Tibial nerve (tissue), 4 donors: ENCODE measurements at regions not wholly inside any gene's neighbourhood (a gene's known extent, or its start where the extent isn't known, plus 50 kb on each side); places are given as distances from the start of the nearest gene placed in this dataset.

Experiments
- DNase-seq, 2 donors: peaks; one replicate each; pipeline ENCODE4 v3.0.0-alpha.2; 2019; ENCODE audit warnings: low spot score in 2 of 2
- H3K27ac ChIP-seq, 4 donors: fragments of 200-600 bp; sonication (generic) in 3 of 4; one replicate each; pipeline ENCODE4 v1.5.1; 2017 to 2019; ENCODE audit warnings: mild to moderate bottlenecking in 1 of 4
- H3K27me3 ChIP-seq, 2 donors: fragments of 200-600 bp; sonication (generic) in 1 of 2; one replicate each; pipeline versions ENCODE4 v1.5.1 to v1.6.0; 2017 to 2019
- H3K36me3 ChIP-seq, 3 donors: fragments of 200-600 bp; sonication (generic); one replicate each; pipeline ENCODE4 v1.5.1; 2018 to 2019
- H3K4me1 ChIP-seq, 4 donors: fragments of 200-600 bp; sonication (generic) in 3 of 4; one replicate each; pipeline ENCODE4 v1.5.1; 2017 to 2019
- H3K4me3 ChIP-seq, 4 donors: fragments of 200-600 bp; sonication (generic) in 3 of 4; one replicate each; pipeline ENCODE4 v1.5.1; 2017 to 2019; ENCODE audit warnings: mild to moderate bottlenecking in 1 of 4, moderate library complexity in 1 of 4
- H3K9me3 ChIP-seq, 4 donors: fragments of 200-600 bp; sonication (generic) in 3 of 4; one replicate each; pipeline ENCODE4 v1.5.1; 2017 to 2019
- CTCF ChIP-seq, 5 experiments: fragments of 200-600 bp in 3 of 5; fragments of 450-650 bp in 2 of 5; sonication (generic) in 3 of 5; IDR thresholded peaks; one replicate each; pipeline ENCODE4 v1.5.1; 2016 to 2019; ENCODE audit warnings: antibody characterized with exemption in 5 of 5, mild to moderate bottlenecking in 3 of 5, moderate library complexity in 2 of 5
- EP300 ChIP-seq, 2 donors: sonication (generic); formaldehyde crosslinking; IDR thresholded peaks; one replicate each; pipeline ENCODE4 v1.6.1; 2017; ENCODE audit warnings: antibody characterized with exemption in 2 of 2, mild to moderate bottlenecking in 1 of 2
- POLR2A ChIP-seq, 2 donors: fragments of 450-650 bp; IDR thresholded peaks; one replicate each; pipeline ENCODE4 v1.6.1; 2017; ENCODE audit warnings: antibody characterized with exemption in 2 of 2, mild to moderate bottlenecking in 2 of 2, moderate library complexity in 2 of 2
- WGBS, 2 donors: methylation state at CpG; one replicate each; pipeline ENCODE4 v1.1.5; 2018; 5-methylcytosine and 5-hydroxymethylcytosine counted together

DNA sequence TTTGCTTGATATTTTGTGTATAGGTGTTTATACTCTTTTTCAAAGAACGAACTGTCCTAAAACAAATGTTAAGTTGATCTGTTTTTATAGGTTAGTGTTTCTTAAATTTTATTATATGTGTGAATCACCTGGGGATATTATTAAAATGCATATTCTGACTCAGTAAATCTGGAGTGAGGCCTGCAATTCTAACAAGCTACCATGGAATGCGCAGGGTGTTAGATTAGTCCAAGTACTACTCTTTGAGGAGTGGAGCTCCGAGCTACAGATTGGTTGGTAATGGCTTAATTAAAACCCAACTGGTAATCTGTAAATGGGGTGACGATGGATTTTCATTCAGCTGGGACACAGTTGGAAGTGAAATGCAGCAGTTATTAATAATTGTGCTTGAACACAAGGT is 214.1 kb upstream of the UFM1 start:
- Histone ChIP-seq H3K9me3 (peaks cover 0 to 4% (median 0%) of the 10 kb centered on the region in 4 donors), H3K4me1 (no peaks in the 10 kb centered on the region), H3K4me3 (no peak overlapping the region), H3K27me3 (no peaks in the 10 kb centered on the region), H3K27ac (no peak overlapping the region), H3K36me3 (no peaks in the 10 kb centered on the region)
- WGBS, 2 donors = 77 to 79% methylated on average over 4 of the region's 4 CpGs
- TF ChIP-seq EP300 (IDR thresholded peaks at IDR 0.05) (no peak), CTCF (IDR thresholded peaks at IDR 0.05) (no peak)
- DNase-seq = no peak

DNA sequence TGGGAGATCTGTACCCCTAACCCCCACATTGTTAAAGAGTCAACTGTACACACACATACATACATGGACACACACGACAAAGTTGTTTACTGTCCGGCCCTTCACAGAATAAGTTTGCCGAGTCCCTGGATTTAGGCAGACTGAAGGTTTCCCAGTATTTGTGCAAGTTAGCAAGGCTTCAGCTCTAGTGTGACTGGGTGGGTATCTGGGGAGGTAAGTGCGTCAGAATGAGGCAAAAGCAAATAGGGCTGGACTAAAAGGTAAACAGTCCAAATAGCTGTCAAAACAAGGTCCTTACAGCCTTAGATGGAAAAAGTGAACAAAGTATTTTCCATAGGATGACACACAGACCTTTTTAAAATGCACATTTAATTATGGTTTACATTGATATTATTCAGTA is 228.4 kb upstream of the UFM1 start:
- no peak overlapping the region for H3K4me3 ChIP-seq
- no peak for TF ChIP-seq CTCF (IDR thresholded peaks at IDR 0.05)
- no peak for TF ChIP-seq POLR2A (IDR thresholded peaks at IDR 0.05)
- no peak for TF ChIP-seq EP300 (IDR thresholded peaks at IDR 0.05)

DNA sequence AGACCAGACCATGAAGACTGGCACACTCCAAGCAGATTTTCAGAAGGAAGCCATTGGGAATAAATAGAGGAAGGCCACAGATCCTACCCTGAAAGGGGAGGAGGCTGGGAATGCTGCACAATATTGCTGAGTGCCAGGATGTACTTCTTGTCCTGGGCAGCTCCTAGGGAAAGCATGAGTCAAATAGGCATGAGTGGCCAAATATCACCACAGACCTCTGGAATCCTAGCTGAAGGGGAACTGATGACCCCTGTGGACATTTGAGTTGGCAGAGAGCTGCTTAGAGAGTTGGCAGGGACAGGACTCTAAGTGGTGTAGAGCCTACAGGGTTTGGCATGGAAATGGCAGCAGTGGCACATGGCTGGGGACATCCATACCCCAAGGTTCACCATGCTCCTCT is 234.3 kb upstream of the TRPC4 start:
- Histone ChIP-seq H3K36me3 (no peaks in the 10 kb centered on the region), H3K27me3 (no peaks in the 10 kb centered on the region), H3K27ac (no peak overlapping the region), H3K9me3 (peaks cover 0 to 22% (median 0%) of the 10 kb centered on the region in 4 donors), H3K4me1 (no peaks in the 10 kb centered on the region), H3K4me3 (no peak overlapping the region)
- TF ChIP-seq EP300 (IDR thresholded peaks at IDR 0.05) (no peak), CTCF (IDR thresholded peaks at IDR 0.05) (no peak), POLR2A (IDR thresholded peaks at IDR 0.05) (no peak)
- no peak for DNase-seq

More for the DNA sequence above, 228.4 kb upstream of the UFM1 start:
- no peaks in the 10 kb centered on the region for H3K9me3 ChIP-seq
- H3K36me3 ChIP-seq = no peaks in the 10 kb centered on the region
- no peaks in the 10 kb centered on the region for H3K27me3 ChIP-seq
- no peaks in the 10 kb centered on the region for H3K4me1 ChIP-seq
- DNase-seq = no peak
- no peak overlapping the region for H3K27ac ChIP-seq
- 89 to 94% methylated on average over 4 of the region's 4 CpGs for WGBS, 2 donors

DNA sequence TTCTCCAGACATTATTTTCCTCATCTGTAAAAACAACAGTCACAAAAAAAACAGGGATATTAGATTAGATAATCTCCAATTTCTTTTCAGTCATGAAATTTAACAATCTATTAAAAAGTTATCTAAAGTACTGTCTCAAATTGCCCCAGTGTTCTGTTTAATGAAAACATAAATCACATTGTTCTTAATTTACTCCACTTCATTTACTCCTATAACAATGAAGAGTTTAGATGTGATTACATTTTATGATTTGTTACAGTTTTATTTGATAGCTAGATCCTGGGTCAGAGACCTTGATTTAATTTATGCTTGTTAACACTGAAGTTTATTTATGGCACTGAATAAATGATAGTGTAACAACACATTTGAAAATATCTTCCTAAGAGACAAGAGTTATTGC is 230.2 kb upstream of the TRPC4 start:
- Histone ChIP-seq H3K27ac (no peak overlapping the region), H3K4me3 (no peak overlapping the region), H3K36me3 (no peaks in the 10 kb centered on the region), H3K4me1 (no peaks in the 10 kb centered on the region), H3K9me3 (peaks cover 0 to 13% (median 0%) of the 10 kb centered on the region in 4 donors), H3K27me3 (no peaks in the 10 kb centered on the region)
- TF ChIP-seq POLR2A (IDR thresholded peaks at IDR 0.05) (no peak), EP300 (IDR thresholded peaks at IDR 0.05) (no peak), CTCF (IDR thresholded peaks at IDR 0.05) (no peak)
- no peak for DNase-seq

- Histone ChIP-seq H3K9me3 (no peaks in the 10 kb centered on the region), H3K27me3 (no peaks in the 10 kb centered on the region), H3K36me3 (no peaks in the 10 kb centered on the region), H3K4me1 (no peaks in the 10 kb centered on the region), H3K4me3 (no peak overlapping the region), H3K27ac (no peak overlapping the region)
- WGBS, 2 donors = 87 to 92% methylated on average over 4 of the region's 4 CpGs
- DNase-seq = no peak
- no peak for TF ChIP-seq EP300 (IDR thresholded peaks at IDR 0.05)
- no peak for TF ChIP-seq POLR2A (IDR thresholded peaks at IDR 0.05)
- no peak for TF ChIP-seq CTCF (IDR thresholded peaks at IDR 0.05)
These were observed 223.9 kb upstream of the TRPC4 start for GRCh38 chr13:38093425-38093824.
